ENCODE measurements at regions not wholly inside any gene's neighbourhood (a gene's known extent, or its start where the extent isn't known, plus 50 kb on each side); places are given as distances from the start of the nearest gene placed in this dataset.

DNA sequence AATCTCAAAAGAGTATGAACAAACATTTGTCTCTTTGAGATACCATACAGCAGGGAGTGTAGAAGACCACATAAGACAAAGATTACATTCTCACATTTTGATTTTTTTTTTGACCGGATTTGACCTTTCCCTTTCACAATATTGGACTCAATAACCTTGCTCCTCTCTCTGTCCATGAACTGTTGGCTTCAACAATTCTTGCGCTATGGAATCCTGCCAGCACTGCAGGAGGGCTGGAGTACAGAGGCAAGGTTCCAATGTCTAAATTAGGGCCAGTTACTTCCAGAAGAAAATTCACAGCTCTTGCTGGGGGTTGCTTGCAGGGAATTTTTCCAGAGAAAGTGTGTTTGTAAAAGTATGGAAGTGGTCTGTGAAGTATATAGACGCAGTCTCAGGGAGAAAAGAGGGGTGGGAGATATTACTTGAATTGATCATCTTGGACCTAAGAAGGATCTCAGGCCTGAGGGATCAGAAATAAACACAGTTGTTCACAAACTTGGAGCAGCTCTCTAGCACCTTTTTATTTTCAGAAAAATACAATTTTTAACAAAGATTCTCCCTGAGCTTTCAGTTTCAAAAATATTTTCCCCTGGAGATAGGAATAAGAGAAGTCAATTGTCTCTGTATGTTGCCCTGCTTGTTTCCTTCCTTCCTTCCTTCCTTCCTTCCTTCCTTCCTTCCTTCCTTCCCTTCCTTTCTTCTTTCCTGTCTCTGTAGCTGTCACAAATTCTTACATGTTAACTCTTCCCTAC lies 765.9 kb downstream of the BCKDHB start:
- intact Hi-C loops (cut with micrococcal nuclease) = no loop called here
- Mint-ChIP-seq H3K27me3 (ENCODE audit: low read depth in 3 of 3) (peaks cover 0 to 2% (median 0%) of the 10 kb centered on the region in 3 donors), H3K36me3 (no peaks in the 10 kb centered on the region), H3K9me3 (peaks cover 0 to 11% (median 6%) of the 10 kb centered on the region in 7 donors), H3K27ac (no peak overlapping the region), H3K4me3 (no peak overlapping the region), H3K4me1 (no peaks in the 10 kb centered on the region)
- no peaks in the 10 kb centered on the region for H4K20me1 ChIP-seq (ENCODE audit: insufficient read depth, low read length)
- H3K4me1 ChIP-seq (ENCODE audit: control insufficient read depth in 1 of 2, insufficient read depth in 2 of 2, low read length in 2 of 2) = no peaks in the 10 kb centered on the region
- H3K27me3 ChIP-seq (ENCODE audit: control insufficient read depth in 2 of 2, insufficient read depth in 2 of 2, low read length in 2 of 2) = no peaks in the 10 kb centered on the region
- WGBS (ENCODE audit: insufficient coverage) = 100% methylated on average over 2 of the region's 3 CpGs
- no peak for DNase-seq
- no peak overlapping the region for H3K27ac ChIP-seq (ENCODE audit: low read depth in 1 of 2, low read length in 2 of 2)
- no peak for TF ChIP-seq CTCF (IDR thresholded peaks at IDR 0.05)
- H3K9ac ChIP-seq (ENCODE audit: insufficient read depth, low read length, poor library complexity, severe bottlenecking) = no peak overlapping the region
- H3K4me2 ChIP-seq (replicated peaks; ENCODE audit: extremely low read depth, low read length, poor library complexity, severe bottlenecking) = no peak overlapping the region
- H2AFZ ChIP-seq (ENCODE audit: insufficient read depth, low read depth, low read length, poor library complexity, severe bottlenecking) = no peak overlapping the region
- H3K9me3 ChIP-seq (replicated peaks in 1 of 2; ENCODE audit: control insufficient read depth in 1 of 2, insufficient read depth in 1 of 2, low read length in 2 of 2) = no peaks in the 10 kb centered on the region
- H3K36me3 ChIP-seq (replicated peaks in 1 of 2; ENCODE audit: control insufficient read depth in 1 of 2, insufficient read depth in 2 of 2, low read length in 2 of 2) = no peaks in the 10 kb centered on the region
- H3K79me2 ChIP-seq (ENCODE audit: insufficient read depth, low read length) = no peaks in the 10 kb centered on the region
- H3K4me3 ChIP-seq (replicated peaks in 1 of 3; ENCODE audit: low read depth in 2 of 3, low read length in 3 of 3) = no peak overlapping the region

DNA sequence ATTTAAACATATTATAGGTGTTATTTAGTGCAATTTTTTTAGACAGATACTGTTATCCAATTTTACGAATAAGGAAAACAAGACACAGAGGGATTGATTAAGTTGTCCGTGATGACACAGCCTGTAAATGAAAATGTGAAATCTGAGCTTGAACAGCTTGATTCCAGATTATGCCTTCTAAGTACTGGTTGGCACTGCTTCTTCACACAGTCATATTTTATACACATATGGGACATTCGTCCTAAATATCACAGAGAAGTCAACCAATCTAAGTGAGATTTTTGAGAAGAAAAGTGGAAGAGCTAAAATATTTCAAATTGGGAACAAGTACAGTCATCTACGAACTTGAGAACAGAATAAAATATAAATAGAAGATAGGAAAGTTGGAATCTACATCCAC lies 756.3 kb downstream of the BCKDHB start:
- Mint-ChIP-seq H3K27me3 (ENCODE audit: low read depth in 3 of 3) (peaks cover 0 to 1% (median 0%) of the 10 kb centered on the region in 3 donors), H3K4me1 (no peaks in the 10 kb centered on the region)

More for the DNA sequence above, 756.3 kb downstream of the BCKDHB start:
- Histone ChIP-seq H3K36me3 (replicated peaks in 1 of 2; ENCODE audit: control insufficient read depth in 1 of 2, insufficient read depth in 2 of 2, low read length in 2 of 2) (no peaks in the 10 kb centered on the region), H3K79me2 (ENCODE audit: insufficient read depth, low read length) (no peaks in the 10 kb centered on the region), H2AFZ (ENCODE audit: insufficient read depth, low read depth, low read length, poor library complexity, severe bottlenecking) (no peak overlapping the region), H3K27me3 (ENCODE audit: control insufficient read depth in 2 of 2, insufficient read depth in 2 of 2, low read length in 2 of 2) (no peaks in the 10 kb centered on the region), H3K9ac (ENCODE audit: insufficient read depth, low read length, poor library complexity, severe bottlenecking) (no peak overlapping the region), H3K4me1 (ENCODE audit: control insufficient read depth in 1 of 2, insufficient read depth in 2 of 2, low read length in 2 of 2) (no peaks in the 10 kb centered on the region), H3K9me3 (replicated peaks in 1 of 2; ENCODE audit: control insufficient read depth in 1 of 2, insufficient read depth in 1 of 2, low read length in 2 of 2) (peaks cover 4 to 6% of the 10 kb centered on the region in 2 donors), H4K20me1 (ENCODE audit: insufficient read depth, low read length) (no peaks in the 10 kb centered on the region), H3K4me3 (replicated peaks in 1 of 3; ENCODE audit: low read depth in 2 of 3, low read length in 3 of 3) (no peak overlapping the region), H3K4me2 (replicated peaks; ENCODE audit: extremely low read depth, low read length, poor library complexity, severe bottlenecking) (no peak overlapping the region), H3K27ac (ENCODE audit: low read depth in 1 of 2, low read length in 2 of 2) (no peak overlapping the region)
- Mint-ChIP-seq H3K9me3 (peaks cover 0 to 7% (median 3%) of the 10 kb centered on the region in 7 donors), H3K4me3 (no peak overlapping the region), H3K36me3 (no peaks in the 10 kb centered on the region), H3K27ac (no peak overlapping the region)
- no peak for TF ChIP-seq CTCF (IDR thresholded peaks at IDR 0.05)
- no CpG with 5 or more reads among the region's 4 CpGs for WGBS (ENCODE audit: insufficient coverage)
- intact Hi-C loops (cut with micrococcal nuclease) = no loop called here
- no peak for DNase-seq

Data from CD14-positive monocyte (primary cell).